Glomerular visceral epithelial cell (primary cell): ENCODE measurements at regions not wholly inside any gene's neighbourhood (a gene's known extent, or its start where the extent isn't known, plus 50 kb on each side); places are given as distances from the start of the nearest gene placed in this dataset.
"Not testable (repeated sequence)": the region's sequence is repeated elsewhere in the genome, so short reads cannot be mapped to it uniquely, and the experiment has no call there.

Source experiments
- DNase-seq: peaks from one replicate; pipeline ENCODE4 v3.0.0-alpha.2; 2016; ENCODE audit errors: extremely low spot score

DNA sequence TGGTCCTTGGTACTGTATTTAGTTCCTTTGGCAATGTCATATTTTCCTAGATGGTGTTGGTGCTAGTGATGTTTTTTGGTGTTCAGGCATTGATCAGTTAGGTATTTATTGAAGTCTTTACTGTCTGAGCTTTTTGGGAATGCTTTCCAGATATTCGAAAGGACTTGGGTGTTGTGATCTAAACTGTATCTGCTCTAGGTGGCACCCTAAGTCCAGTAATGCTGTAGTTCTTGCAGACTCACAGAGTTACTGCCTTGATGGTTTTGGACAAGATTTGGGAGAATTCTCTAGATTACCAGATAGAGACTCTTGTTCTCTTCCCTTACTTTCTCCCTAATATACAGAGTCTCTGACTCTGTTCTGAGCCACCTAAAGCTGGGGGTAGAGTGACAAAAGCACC, 513.6 kb upstream of the PITX2 start:
- DNase-seq = no peak

DNA sequence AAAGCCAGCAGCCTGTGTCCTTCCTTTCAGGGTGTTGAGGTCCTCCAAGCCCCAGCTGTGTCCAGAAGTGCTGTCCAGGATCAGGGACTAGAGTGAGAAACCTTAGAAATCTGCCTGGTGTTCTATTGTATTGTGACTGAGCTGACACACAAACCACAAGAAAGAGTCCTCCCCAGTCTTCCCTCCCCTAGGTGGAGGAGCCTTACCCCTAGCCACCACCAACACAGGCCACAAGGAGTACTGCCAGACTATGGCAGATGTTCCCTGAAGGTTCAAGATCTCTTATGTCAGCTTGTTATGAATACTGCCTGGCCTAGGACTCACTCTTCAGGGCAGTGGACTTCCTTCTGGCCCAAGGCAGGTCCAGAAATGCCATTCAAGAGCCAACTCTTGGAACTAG, 514.1 kb upstream of the PITX2 start:
- DNase-seq = no peak

DNA sequence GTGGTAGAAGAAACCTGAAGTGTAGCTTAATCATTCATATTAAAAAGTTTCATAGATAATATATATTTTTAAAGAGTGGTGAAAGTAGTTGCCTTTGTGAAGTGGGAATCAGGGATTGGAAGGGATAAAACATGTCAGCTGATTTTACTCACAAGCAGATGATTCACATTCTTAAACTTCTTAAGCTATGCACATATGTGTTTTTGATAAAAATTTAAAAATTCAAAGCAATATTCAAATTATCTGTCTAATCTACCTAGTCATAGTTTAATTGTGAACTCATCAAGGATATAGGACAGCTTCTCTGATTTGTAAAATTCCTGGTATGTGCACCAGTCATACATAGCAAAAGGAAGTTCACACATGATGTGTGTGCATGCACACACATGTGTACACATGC, 520.6 kb upstream of the PITX2 start:
- DNase-seq = no peak

DNA sequence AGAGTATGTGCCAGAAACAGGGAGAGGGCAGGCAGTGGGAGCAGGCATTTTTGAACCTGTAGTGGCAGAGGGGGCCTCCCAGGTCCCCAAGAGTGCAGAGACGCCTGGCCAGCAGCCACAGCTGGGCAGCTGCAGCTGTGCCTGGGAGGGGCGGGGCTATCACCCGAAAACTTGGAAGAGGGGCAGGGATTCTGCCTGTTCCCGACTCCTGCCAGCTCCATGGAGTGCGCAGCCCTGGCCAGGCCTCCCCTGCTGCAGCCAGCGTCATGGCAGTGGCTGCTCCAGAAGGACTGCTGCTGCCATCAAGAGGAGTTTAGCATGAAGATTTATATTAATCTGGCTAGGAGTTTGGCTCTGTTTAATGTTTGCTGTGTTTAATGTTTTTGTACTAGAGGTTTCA, 532.1 kb upstream of the PITX2 start:
- DNase-seq = no peak

DNA sequence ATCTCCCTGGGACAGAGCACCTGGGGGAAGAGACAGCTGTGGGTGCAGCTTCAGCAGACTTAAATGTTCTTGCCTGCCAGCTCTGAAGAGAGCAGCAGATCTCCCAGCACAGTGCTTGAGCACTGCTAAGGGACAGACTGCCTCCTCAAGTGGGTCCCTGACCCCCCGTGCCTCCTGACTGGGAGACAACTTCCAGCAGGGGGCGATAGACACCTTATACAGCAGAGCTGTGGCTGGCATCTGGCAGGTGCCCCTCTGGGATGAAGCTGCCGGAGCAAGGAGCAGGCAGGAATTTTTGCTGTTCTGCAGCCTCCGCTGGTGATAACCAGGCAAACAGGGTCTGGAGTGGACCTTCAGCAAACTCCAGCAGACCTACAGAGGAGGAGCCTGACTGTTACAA, 541.7 kb upstream of the PITX2 start:
- not testable (repeated sequence) for DNase-seq

DNA sequence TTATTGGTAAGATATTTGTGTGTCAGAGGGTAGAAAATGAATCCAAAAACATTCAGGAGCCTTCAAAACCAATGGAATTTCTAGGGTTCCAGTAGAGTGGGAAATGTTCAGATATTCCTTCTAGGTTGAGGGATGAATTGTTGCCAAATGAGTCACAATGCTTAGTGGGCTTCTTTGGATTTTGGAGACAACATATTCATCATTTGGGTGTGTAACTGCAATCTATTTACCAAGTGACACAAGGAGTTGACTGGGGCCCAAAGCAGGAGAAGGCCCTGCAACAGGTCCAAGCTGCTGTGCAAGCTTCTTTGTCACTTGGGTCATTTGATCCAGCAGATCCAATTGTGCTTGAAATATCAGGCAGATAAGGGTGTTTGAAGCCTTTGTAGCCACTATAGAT, 551.5 kb upstream of the PITX2 start:
- peak; percentile 9 for DNase-seq

DNA sequence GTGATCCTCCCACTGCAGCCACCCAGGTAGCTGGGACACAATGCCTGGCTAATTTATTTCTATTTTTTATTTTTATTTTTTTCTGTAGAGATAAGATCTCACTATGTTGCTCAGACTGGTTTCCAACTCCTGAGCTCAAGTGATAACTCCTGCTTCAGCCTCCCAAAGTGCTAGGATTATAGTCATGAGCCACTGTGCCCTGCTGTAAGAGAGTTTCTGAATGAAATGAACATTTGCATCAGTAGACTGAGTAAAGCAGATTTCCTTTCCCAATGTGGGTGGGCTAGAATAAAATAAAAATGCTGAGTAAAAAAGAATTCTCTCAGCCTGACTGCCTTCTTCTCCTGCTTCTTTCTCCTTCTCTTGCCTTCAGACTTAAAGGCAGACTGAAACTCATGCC, 555.4 kb upstream of the PITX2 start:
- no peak for DNase-seq

DNA sequence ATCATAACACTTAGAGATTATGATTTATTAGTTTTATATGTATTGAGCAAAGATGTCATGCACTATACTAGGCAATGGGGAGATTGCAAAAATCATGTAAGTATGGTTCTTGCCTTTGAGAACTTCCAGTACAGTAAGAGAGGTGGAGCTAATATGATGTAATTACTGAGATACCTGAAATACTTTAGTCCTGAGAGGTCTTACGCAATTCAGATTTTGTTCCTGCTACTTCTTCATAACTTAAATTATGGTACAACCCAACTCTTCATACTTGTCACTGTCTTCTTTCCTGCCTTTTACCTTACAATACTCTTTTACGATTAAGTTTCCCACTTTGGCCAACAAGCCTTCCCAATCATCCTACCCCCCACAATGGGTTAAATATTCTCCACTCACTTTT, 564.2 kb upstream of the PITX2 start:
- no peak for DNase-seq

DNA sequence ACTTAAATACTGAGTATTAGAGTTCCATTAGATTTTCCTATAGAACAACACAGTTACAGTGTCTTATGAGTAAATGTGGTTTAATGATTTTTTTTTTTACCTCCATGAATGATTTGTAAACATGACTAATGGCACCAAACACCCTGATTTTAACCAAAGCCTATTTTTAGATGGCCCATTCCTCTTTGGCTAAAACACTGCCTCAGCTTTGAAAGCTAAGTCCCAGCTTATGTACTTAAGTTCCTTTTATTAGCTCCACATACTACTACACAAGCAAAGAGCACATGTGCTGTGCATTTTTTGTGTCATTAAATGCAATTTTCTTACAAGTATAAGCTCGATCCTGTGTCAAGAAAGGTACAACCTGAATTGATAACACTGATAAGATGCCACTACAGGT, 575.6 kb upstream of the PITX2 start:
- no peak for DNase-seq

DNA sequence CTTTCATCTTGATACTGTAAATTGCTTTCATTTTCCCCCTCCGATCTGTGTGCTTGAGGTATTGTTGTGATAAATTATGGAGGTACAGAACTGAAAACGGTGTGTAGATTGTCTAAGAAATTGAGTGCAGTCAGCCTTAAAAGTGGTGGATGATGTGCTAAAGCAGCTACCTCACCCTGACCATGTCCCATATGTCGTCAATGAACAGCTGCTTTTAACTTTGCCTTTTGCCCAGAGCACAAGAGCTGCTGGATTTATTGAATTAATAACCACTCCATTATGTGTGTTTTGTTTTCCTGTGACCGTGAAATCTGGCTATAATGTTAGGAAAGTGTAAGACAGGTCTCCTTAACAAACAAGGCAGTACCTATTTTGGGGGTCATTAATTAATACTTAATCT, 581.9 kb upstream of the PITX2 start:
- DNase-seq = no peak

DNA sequence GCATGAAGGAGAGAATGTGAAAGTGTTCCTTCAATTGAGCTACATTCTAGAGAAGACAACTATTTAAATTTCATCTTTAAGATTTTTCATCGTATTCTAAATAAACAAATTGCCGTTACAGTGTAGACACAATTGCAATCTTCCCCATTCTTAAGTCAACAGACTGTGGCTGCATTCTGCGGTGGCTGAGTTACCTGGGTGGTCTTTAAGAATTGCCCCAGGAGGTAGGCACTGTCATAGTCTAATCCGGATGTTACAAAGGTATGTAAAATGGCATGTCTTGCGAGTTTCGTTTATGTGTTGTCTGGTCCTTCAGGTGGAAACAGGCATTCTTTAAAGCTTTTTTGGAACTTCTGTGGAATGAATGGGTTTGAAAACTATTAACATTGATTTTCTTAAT, 586.1 kb upstream of the PITX2 start:
- no peak for DNase-seq

DNA sequence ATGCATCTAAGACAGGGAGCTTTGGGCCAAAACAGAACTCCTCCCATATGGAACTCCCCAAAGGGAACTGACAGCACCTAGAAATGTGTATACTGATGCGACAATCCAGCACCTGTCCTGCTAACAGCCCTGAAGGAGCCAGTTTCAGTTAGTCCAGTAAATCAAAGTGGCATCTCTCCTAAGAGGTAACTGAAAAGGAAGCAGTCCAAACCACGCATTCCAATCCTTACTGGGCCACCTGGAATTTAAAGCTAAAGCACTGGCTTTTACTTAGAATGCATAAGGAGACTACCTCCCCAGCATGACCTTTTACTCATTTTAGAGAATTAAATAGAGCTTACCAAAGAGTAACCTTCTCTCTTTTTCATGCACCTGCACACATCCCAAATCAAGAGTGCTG, 586.8 kb upstream of the PITX2 start:
- DNase-seq = peak; percentile 9

DNA sequence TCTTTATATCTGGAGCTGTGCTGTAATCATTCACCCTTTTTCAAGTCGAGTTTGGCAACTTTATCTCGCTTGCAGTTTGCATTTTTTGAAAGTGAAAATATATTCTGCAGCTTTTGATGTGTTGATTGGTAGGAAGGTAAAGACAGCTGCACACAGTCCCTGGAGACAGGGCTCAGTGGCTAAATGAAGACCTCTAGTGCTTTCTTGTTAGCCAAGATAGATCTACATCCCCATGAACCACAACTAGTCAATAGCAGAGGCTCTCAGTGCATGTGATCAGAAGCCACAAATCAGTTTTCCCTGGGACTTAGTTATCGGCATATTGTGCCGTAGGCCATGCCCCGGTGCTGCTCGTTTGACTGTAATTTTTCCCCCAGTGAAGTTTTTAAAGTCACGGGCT, 587.7 kb upstream of the PITX2 start:
- DNase-seq = no peak

DNA sequence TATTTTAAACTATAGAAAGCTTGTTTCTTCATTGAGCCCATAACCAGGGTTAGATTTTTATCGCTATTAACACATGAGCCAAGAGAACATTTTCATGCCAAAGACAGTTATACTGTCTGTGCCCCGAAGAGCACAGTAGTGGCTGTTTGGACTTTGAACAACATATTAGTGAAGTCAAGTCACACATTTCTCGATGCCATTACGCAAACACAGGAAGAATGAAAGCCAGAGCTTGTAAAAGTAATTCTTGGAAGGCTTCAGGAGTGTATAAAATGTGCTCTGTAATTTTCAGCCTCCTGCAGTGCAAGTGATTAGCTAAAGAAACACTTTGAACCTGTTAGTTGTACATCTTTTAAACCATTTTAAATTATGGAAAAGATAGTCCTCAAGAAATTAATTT, 590.7 kb upstream of the PITX2 start:
- no peak for DNase-seq

DNA sequence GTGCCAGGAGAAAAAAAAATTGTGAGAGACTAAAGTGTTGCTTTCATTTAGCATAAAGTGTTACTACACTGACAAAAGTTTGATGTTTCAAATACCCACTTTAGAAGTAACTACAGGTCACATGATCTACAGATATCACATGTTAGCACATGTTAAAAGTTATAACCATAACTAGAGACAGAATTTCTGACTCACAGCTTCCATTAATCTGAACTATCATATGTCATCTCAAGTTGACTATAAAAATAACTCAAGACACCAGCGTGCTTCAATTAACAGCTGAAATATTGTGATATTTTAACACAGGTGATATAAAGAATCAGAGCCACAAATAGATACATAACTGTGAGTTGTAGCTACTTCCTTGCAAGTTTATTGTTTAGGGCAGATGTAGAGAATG, 591.5 kb upstream of the PITX2 start:
- no peak for DNase-seq

DNA sequence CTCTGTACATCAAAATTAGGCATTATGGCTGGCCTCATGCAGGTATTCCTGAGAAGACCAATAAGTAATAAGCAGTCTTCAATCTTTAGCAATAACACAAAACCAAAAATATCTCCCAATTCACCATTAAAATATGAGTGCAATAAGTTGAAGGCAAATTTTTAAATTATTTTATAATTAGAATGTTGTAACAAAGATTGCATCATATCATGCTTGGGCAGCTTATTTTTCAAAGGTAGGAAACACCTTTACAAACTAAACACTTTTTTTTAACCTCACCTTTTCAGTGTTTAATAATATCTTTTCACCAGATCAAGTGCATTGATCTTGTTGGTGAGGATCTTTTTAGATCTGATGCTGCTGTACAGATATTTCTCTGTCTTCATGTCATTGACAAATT, 592.9 kb upstream of the PITX2 start:
- no peak for DNase-seq

DNA sequence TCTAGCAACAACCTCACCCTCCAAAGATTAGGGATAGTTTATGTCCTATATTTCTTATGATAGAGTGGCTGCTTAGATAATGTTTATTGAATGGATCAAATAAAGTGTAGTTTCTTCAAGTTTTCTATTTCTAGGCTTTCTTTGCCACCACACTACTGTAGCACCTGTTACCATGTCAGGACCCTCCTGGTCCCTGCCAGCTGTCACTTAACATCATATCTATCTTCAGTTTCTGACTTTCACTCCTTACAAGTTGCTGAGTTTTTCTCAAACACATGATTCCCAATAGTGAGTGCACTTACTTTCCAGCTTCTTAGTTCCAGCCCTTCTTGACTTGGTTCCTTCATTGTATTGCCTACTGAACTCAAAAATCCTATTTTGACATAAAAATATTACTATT, 593.9 kb upstream of the PITX2 start:
- DNase-seq = no peak

DNA sequence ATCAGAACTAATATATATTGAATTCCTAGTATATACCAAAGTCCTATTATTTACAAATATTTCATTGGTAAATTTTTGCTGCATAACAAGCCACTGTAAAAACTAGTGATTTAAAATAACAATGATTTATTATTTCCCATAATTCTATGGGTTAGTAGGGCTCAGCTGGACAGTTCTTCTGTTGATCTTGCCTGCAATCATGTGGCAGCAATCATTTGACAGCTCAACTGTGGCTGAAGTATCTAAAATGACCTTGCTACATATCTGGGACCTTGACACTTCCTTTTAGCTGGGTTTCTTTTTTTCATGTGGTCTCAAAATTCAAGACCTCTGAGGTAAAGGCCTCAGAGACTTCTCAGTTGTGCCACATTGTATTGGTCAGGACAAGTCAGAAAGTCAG, 598.5 kb upstream of the PITX2 start:
- no peak for DNase-seq

DNA sequence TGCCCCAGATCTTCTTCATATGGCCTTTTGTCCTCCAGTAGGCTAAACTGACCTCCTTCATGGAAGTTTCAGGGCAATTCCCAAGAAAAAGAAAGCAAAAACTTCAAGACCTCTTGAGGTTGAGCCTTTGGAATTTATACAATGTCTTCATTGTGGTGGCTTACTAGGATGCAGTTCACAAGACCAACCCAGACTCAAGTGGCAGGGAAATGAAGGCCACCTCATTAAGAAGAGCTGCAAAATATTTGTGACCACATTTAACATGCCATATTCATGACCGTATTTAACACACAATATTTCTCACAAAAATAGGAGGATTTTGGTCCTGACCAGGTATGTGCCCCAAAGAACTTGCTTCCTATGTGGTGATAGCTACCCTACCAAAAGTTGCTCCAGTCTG, 605.5 kb upstream of the PITX2 start:
- peak; percentile 46 for DNase-seq

DNA sequence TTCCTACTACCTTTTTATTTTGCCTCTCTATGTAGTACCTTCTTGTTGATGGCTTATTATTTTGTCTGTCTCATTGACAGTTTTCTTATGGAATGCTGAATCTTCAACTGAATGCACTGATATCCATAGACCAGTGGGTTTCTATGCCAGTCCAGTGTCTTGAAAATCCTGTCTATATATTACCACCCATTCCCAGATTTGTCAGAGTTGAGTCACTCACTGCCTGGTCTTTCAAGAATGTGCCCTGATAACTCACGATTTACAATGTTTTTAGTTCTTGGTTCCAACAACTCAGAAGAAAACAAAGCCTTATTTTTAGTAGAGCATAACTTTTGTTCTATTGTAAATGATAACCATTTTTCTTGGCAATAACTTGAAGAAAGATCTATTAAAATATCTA, 606.0 kb upstream of the PITX2 start:
- peak; percentile 55 for DNase-seq

DNA sequence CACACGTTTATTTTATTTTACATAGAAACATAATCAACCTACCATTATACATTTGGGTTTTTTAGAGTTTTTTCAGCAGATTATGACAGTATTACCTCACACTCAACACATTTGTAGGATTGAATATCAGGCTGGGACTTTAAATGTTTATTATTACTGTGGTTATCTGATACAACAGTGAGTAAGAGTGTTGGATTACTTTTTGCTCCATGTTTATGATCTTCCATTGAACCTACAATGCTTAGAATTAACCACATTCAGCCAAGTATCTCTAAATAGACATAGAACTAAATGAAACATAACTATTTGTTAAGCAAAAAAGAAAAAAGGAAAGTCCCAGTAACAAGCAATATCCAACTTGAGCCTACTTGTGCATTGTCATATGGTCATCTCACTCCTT, 607.4 kb upstream of the PITX2 start:
- no peak for DNase-seq

DNA sequence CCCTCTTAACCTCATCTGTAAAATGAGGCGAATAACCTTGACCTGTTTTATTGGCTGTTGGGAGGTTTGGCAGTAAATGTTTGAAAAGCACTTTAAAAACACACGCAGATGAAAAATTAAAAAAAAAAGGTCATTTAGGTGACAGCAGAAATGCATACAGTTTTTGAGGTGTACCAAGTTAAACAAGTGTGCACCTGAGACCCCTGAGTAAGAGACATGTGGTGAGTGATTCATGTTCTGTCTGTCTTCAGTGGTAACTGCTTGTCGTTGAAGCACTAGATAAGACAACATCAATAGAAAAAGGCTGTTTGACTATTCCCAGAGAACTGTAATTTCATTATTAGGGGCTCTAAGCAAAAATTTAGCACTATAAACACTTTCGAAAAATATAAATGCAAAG, 608.4 kb upstream of the PITX2 start:
- DNase-seq = peak; percentile 23

DNA sequence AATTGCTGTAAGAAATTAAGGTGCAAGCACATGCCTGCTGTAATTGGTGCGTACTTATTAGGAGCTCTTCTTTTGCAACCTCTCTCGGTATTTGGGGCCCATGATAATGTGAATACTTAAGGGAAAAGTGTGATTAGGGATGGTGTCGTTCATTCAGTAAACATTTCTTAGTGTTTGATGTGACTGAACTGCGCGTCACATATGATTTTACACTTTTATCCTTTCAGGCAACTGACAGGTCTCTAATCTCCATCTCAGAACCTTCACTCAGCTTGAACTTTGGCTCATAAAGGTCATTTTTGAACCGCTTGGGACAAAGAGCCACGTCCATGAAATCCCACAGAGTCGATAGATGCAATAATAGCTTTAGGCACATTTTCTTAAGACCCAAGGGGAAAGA, 612.1 kb upstream of the PITX2 start:
- DNase-seq = no peak

DNA sequence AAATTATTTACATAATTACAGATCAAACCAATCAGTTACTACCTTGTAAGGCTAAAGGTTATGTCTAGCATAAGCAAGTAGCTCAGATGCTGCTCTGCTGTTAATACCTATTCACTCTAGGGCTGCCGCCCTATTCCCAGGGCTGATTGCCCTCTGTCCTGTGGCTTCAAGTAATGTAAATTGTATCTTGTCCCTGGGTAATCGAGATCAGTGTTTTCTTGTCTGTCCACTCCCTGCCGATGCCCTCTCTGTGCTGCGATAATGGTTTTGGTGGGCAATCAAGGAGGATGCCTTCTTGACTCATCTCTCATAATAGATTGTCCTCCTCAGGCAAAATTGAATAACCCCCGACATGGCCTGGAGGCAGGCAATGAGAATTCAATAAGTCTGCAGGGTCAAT, 641.0 kb upstream of the PITX2 start:
- DNase-seq = no peak

DNA sequence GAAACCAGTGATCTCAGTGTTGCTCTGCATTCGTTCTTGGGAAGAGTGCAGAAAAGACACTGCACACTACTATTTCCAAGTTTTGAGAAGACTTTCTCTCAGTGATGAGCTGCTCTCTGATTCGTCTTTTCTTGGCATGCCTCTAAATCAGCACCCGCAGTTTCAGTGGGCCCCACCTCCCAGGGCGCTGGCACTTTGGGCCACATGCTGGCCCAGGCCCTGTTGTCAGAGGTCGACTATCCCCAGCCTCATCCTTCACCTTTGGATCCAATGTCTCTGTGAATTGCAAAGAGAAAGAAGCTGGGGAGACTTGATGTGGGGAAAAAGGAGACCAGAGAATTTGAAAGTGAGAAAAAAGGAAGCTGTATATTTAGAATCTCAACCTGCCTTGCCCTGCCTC, 644.1 kb upstream of the PITX2 start:
- DNase-seq = no peak
